Caco-2 (cell line): ENCODE measurements at regions not wholly inside any gene's neighbourhood (a gene's known extent, or its start where the extent isn't known, plus 50 kb on each side); places are given as distances from the start of the nearest gene placed in this dataset.

ENCODE experiments used
- BruUV-seq: library from RNA; stranded (reverse); fragments of 400-500 nt; replicated peaks from 2 replicates; lab custom pipeline; 2021; lab: Mats Ljungman, UMichigan
- CTCF ChIA-PET: fragments of 300-600 bp; sonication (Branson Sonifier 250); formaldehyde crosslinking; loops from one replicate; lab custom pipeline; 2022; ENCODE audit warnings: antibody characterized with exemption; lab: Charles Lee
- POLR2A ChIA-PET: fragments of 300-600 bp; sonication (Branson Sonifier 250); formaldehyde crosslinking; loops from one replicate; lab custom pipeline; 2022; ENCODE audit warnings: antibody characterized with exemption; lab: Charles Lee
- DNase-seq, 2 experiments: peaks; one replicate each; pipeline versions ENCODE4 v3.0.0 to v3.0.0-alpha.2; 2020 to 2022
- H3K27me3 ChIP-seq: replicated peaks from 2 replicates; pipeline ENCODE4 v1.6.0; 2011; ENCODE audit warnings: low read length; ENCODE audit not compliant: control insufficient read depth, insufficient read depth
- H3K36me3 ChIP-seq: 2 replicates; pipeline ENCODE4 v1.5.1; 2011; ENCODE audit warnings: low read length; ENCODE audit not compliant: control insufficient read depth, insufficient read depth
- H3K4me1 ChIP-seq: fragments of 250-450 bp; sonication (Bioruptor Pico); 2 replicates; pipeline ENCODE4 v1.5.1; 2020; ENCODE audit warnings: mild to moderate bottlenecking
- H3K4me3 ChIP-seq: 2 replicates; pipeline ENCODE4 v1.5.1; 2011; ENCODE audit warnings: low read depth, mild to moderate bottlenecking, control low read depth, low read length
- H3K9me3 ChIP-seq: fragments of 250-450 bp; sonication (Bioruptor Pico); 2 replicates; pipeline ENCODE4 v1.5.1; 2020; ENCODE audit warnings: mild to moderate bottlenecking, moderate library complexity
- H3K27ac Mint-ChIP-seq: one replicate; pipeline ENCODE4 v1.8.0; 2022; ENCODE audit warnings: mixed read lengths; ENCODE audit not compliant: unreplicated experiment
- H3K27me3 Mint-ChIP-seq: one replicate; pipeline ENCODE4 v1.8.0; 2022; ENCODE audit warnings: mixed read lengths; ENCODE audit not compliant: insufficient read depth, unreplicated experiment
- H3K36me3 Mint-ChIP-seq: one replicate; pipeline ENCODE4 v1.8.0; 2022; ENCODE audit warnings: mild to moderate bottlenecking, mixed read lengths; ENCODE audit not compliant: insufficient read depth, unreplicated experiment
- H3K4me1 Mint-ChIP-seq: one replicate; pipeline ENCODE4 v1.8.0; 2022; ENCODE audit warnings: low read depth, mixed read lengths; ENCODE audit not compliant: unreplicated experiment
- H3K4me3 Mint-ChIP-seq: one replicate; pipeline ENCODE4 v1.8.0; 2022; ENCODE audit warnings: mild to moderate bottlenecking, moderate library complexity, mixed read lengths; ENCODE audit not compliant: unreplicated experiment
- H3K9me3 Mint-ChIP-seq: one replicate; pipeline ENCODE4 v1.8.0; 2022; ENCODE audit warnings: mixed read lengths; ENCODE audit not compliant: unreplicated experiment
- CTCF ChIP-seq, 2 experiments: fragments of 200-600 bp in 1 of 2; IDR thresholded peaks; 1 replicate in 1 of 2; 2 replicates in 1 of 2; pipeline versions ENCODE4 v1.5.1 to v1.8.0; 2011 to 2022; ENCODE audit warnings: antibody characterized with exemption in 1 of 2, control low read depth in 1 of 2, inconsistent platforms in 1 of 2, low read depth in 1 of 2, low read length in 1 of 2, mild to moderate bottlenecking in 1 of 2, moderate library complexity in 1 of 2; ENCODE audit not compliant: insufficient read depth in 1 of 2, severe bottlenecking in 1 of 2, unreplicated experiment in 1 of 2
- intact Hi-C: fragments of 100-400 bp; cut with micrococcal nuclease; formaldehyde crosslinking; loops from one replicate; pipeline ENCODE4 v1.10.0; 2022; ENCODE audit not compliant: unreplicated experiment

- no peak overlapping the region for H3K27ac Mint-ChIP-seq
- H3K27me3 ChIP-seq = no peaks in the 10 kb centered on the region
- no peaks in the 10 kb centered on the region for H3K4me1 Mint-ChIP-seq
- ChIA-PET CTCF (no interaction called here), POLR2A (no interaction called here)
- no peaks in the 10 kb centered on the region for H3K9me3 ChIP-seq
- H3K36me3 Mint-ChIP-seq = no peaks in the 10 kb centered on the region
- no peaks in the 10 kb centered on the region for H3K36me3 ChIP-seq
- peaks cover 23% of the 10 kb centered on the region for H3K27me3 Mint-ChIP-seq
- H3K9me3 Mint-ChIP-seq = peaks cover 17% of the 10 kb centered on the region
- H3K4me1 ChIP-seq = no peaks in the 10 kb centered on the region
- no peak overlapping the region for H3K4me3 Mint-ChIP-seq
- H3K4me3 ChIP-seq = no peak overlapping the region
- no peak for TF ChIP-seq CTCF (IDR thresholded peaks at IDR 0.05; ENCODE audit: insufficient read depth in 1 of 2, low read depth in 1 of 2, low read length in 1 of 2, severe bottlenecking in 1 of 2, unreplicated experiment in 1 of 2)
- DNase-seq = peak in 1 of 2 experiments; percentile 5
- no TSS peak for BruUV-seq
- intact Hi-C loops = no loop called here
Measured at GRCh38 chr3:13705051-13705450, 156.1 kb downstream of the FBLN2 start.

DNA sequence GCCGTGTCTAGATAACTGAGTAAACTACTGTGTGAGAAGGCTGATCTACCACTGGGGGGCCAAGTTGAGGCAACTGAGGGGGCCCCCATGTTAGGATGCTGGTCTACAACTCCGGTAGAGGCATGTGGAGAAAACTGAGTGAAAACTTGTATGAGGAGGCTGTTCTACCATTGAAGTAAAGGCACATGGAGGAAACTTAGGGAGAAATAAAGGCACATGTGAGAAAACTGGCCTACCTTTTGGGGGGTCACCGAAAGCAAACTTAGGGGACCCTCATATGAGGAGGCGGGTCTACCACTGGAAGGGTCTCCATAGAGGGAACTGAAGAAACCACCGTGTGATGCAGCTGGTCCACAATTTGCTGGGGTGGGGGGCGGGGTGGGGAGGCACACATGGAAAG, 155.2 kb downstream of the FBLN2 start:
- H3K9me3 Mint-ChIP-seq = peaks cover 15% of the 10 kb centered on the region
- ChIA-PET POLR2A (no interaction called here), CTCF (no interaction called here)
- Histone ChIP-seq H3K36me3 (no peaks in the 10 kb centered on the region), H3K27me3 (no peaks in the 10 kb centered on the region), H3K4me3 (no peak overlapping the region), H3K9me3 (no peaks in the 10 kb centered on the region), H3K4me1 (no peaks in the 10 kb centered on the region)
- H3K4me1 Mint-ChIP-seq = no peaks in the 10 kb centered on the region
- H3K4me3 Mint-ChIP-seq = no peak overlapping the region
- TF ChIP-seq CTCF (IDR thresholded peaks at IDR 0.05; ENCODE audit: insufficient read depth in 1 of 2, low read depth in 1 of 2, low read length in 1 of 2, severe bottlenecking in 1 of 2, unreplicated experiment in 1 of 2) = no peak
- no peaks in the 10 kb centered on the region for H3K36me3 Mint-ChIP-seq
- H3K27ac Mint-ChIP-seq = no peak overlapping the region
- no peak for DNase-seq
- intact Hi-C loops = no loop called here
- BruUV-seq = no TSS peak
- H3K27me3 Mint-ChIP-seq = peaks cover 16% of the 10 kb centered on the region

GRCh38 chr3:13703071-13703470, 154.1 kb downstream of the FBLN2 start:
- H3K4me3 ChIP-seq = no peak overlapping the region
- no peaks in the 10 kb centered on the region for H3K27me3 ChIP-seq
- no peaks in the 10 kb centered on the region for H3K36me3 ChIP-seq
- no TSS peak for BruUV-seq
- POLR2A ChIA-PET = no interaction called here
- peak in 1 of 2 experiments; percentile 3 for DNase-seq
- Mint-ChIP-seq H3K4me1 (no peaks in the 10 kb centered on the region), H3K27me3 (peaks cover 10% of the 10 kb centered on the region), H3K9me3 (peaks cover 10% of the 10 kb centered on the region), H3K4me3 (no peak overlapping the region), H3K27ac (no peak overlapping the region), H3K36me3 (no peaks in the 10 kb centered on the region)
- CTCF ChIA-PET = no interaction called here
- H3K4me1 ChIP-seq = no peaks in the 10 kb centered on the region
- TF ChIP-seq CTCF (IDR thresholded peaks at IDR 0.05; ENCODE audit: insufficient read depth in 1 of 2, low read depth in 1 of 2, low read length in 1 of 2, severe bottlenecking in 1 of 2, unreplicated experiment in 1 of 2) = no peak
- intact Hi-C loops = no loop called here
- no peaks in the 10 kb centered on the region for H3K9me3 ChIP-seq
